A673 (cell line): ENCODE measurements at regions not wholly inside any gene's neighbourhood (a gene's known extent, or its start where the extent isn't known, plus 50 kb on each side); places are given as distances from the start of the nearest gene placed in this dataset.

Experiments used
- CTCF ChIP-seq: fragments of 300-800, 200-600 bp; sonication (generic); conservative IDR thresholded peaks from 2 replicates; pipeline ENCODE4 v1.5.1; 2017; ENCODE audit warnings: low read depth, mild to moderate bottlenecking, antibody characterized with exemption, low read length, moderate library complexity, mixed read lengths
- EZH2 ChIP-seq: fragments of 200-600 bp; sonication (generic); IDR thresholded peaks from 2 replicates; pipeline ENCODE4 v1.6.1; 2017; ENCODE audit warnings: borderline replicate concordance, low read depth, mild to moderate bottlenecking, mixed read lengths, antibody characterized with exemption, low read length; ENCODE audit not compliant: poor library complexity, severe bottlenecking

DNA sequence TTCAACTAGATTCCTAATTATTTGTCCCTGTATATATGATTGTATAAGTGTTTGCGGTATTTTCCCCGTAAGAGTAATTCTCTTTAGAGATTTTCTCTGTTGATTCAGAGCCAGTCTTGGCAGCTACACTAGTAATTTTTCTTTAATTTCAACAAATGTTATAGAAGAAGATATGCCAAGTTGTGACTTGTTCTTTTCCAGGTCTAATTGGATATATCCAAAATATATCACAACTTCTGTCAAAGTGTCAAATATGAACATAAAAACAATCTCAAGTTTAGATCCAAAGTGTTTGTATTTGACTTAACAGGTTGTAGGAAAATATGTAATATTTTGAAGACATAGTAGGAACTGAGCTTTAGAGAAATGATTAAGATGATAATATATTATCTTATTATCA, 733.9 kb upstream of the SLITRK5 start:
- TF ChIP-seq CTCF (no peak), EZH2 (no peak)
